IPS-18a (cell line): ENCODE measurements at regions not wholly inside any gene's neighbourhood (a gene's known extent, or its start where the extent isn't known, plus 50 kb on each side); places are given as distances from the start of the nearest gene placed in this dataset.

Source experiments
- H3K27ac ChIP-seq: one replicate; pipeline ENCODE4 v1.5.1; 2013; ENCODE audit warnings: low read length
- H3K27me3 ChIP-seq: one replicate; pipeline ENCODE4 v1.6.1; 2013; ENCODE audit warnings: mild to moderate bottlenecking, low read length; ENCODE audit not compliant: control insufficient read depth, insufficient read depth
- H3K36me3 ChIP-seq: one replicate; pipeline ENCODE4 v1.6.1; 2013; ENCODE audit warnings: low read depth, low read length; ENCODE audit not compliant: control insufficient read depth
- H3K4me1 ChIP-seq: one replicate; pipeline ENCODE4 v1.6.1; 2013; ENCODE audit warnings: low read depth, low read length; ENCODE audit not compliant: control insufficient read depth
- H3K4me3 ChIP-seq: one replicate; pipeline ENCODE4 v1.5.1; 2013; ENCODE audit warnings: low read length
- H3K9ac ChIP-seq: one replicate; pipeline ENCODE4 v1.6.1; 2013; ENCODE audit warnings: mild to moderate bottlenecking, low read length, moderate library complexity
- H3K9me3 ChIP-seq: one replicate; pipeline ENCODE4 v1.6.1; 2013; ENCODE audit warnings: low read depth, low read length; ENCODE audit not compliant: control insufficient read depth

- no peak overlapping the region for H3K9ac ChIP-seq
These were observed 137.7 kb upstream of the PFKP start for GRCh38 chr10:2929480-2930258.

GRCh38 chr10:2927958-2928840, 139.1 kb upstream of the PFKP start:
- Histone ChIP-seq H3K27ac (no peak overlapping the region), H3K4me3 (no peak overlapping the region), H3K36me3 (no peaks in the 10 kb centered on the region), H3K4me1 (peaks cover 20% of the 10 kb centered on the region), H3K27me3 (no peaks in the 10 kb centered on the region), H3K9me3 (no peaks in the 10 kb centered on the region), H3K9ac (no peak overlapping the region)

More at GRCh38 chr10:2929480-2930258, 137.7 kb upstream of the PFKP start:
- Histone ChIP-seq H3K4me1 (peaks cover 26% of the 10 kb centered on the region), H3K4me3 (no peak overlapping the region), H3K27ac (no peak overlapping the region), H3K36me3 (no peaks in the 10 kb centered on the region), H3K27me3 (no peaks in the 10 kb centered on the region), H3K9me3 (no peaks in the 10 kb centered on the region)

- Histone ChIP-seq H3K27ac (no peak overlapping the region), H3K9ac (no peak overlapping the region), H3K9me3 (no peaks in the 10 kb centered on the region), H3K4me1 (peaks cover 20% of the 10 kb centered on the region), H3K36me3 (no peaks in the 10 kb centered on the region), H3K27me3 (no peaks in the 10 kb centered on the region), H3K4me3 (no peak overlapping the region)
These were observed 140.3 kb upstream of the PFKP start for GRCh38 chr10:2926918-2927660.

GRCh38 chr10:2925631-2926030, 141.7 kb upstream of the PFKP start:
- H3K27me3 ChIP-seq, result no peaks in the 10 kb centered on the region
- H3K4me1 ChIP-seq, result peaks cover 20% of the 10 kb centered on the region
- H3K9me3 ChIP-seq, result no peaks in the 10 kb centered on the region
- no peak overlapping the region for H3K9ac ChIP-seq
- no peak overlapping the region for H3K27ac ChIP-seq
- H3K36me3 ChIP-seq, result no peaks in the 10 kb centered on the region
- H3K4me3 ChIP-seq, result no peak overlapping the region

- Histone ChIP-seq H3K9me3 (no peaks in the 10 kb centered on the region), H3K4me1 (peaks cover 11% of the 10 kb centered on the region), H3K27ac (no peak overlapping the region), H3K27me3 (no peaks in the 10 kb centered on the region), H3K36me3 (no peaks in the 10 kb centered on the region), H3K4me3 (no peak overlapping the region), H3K9ac (no peak overlapping the region)
These were observed 142.9 kb upstream of the PFKP start for GRCh38 chr10:2924431-2924830.

- no peaks in the 10 kb centered on the region for H3K27me3 ChIP-seq
- H3K27ac ChIP-seq, result no peak overlapping the region
- H3K4me3 ChIP-seq, result no peak overlapping the region
- no peak overlapping the region for H3K9ac ChIP-seq
- H3K4me1 ChIP-seq, result peaks cover 20% of the 10 kb centered on the region
- H3K9me3 ChIP-seq, result no peaks in the 10 kb centered on the region
- H3K36me3 ChIP-seq, result no peaks in the 10 kb centered on the region
These were observed 145.2 kb upstream of the PFKP start for GRCh38 chr10:2921956-2922680.

- Histone ChIP-seq H3K4me1 (peaks cover 20% of the 10 kb centered on the region), H3K27ac (no peak overlapping the region), H3K36me3 (no peaks in the 10 kb centered on the region), H3K9me3 (no peaks in the 10 kb centered on the region), H3K4me3 (no peak overlapping the region), H3K9ac (no peak overlapping the region), H3K27me3 (no peaks in the 10 kb centered on the region)
These were observed 146.7 kb upstream of the PFKP start for GRCh38 chr10:2920637-2921036.

GRCh38 chr10:2920168-2920567, 147.2 kb upstream of the PFKP start:
- no peak overlapping the region for H3K4me3 ChIP-seq
- no peaks in the 10 kb centered on the region for H3K27me3 ChIP-seq
- H3K4me1 ChIP-seq, result peaks cover 20% of the 10 kb centered on the region
- H3K9ac ChIP-seq, result no peak overlapping the region
- no peaks in the 10 kb centered on the region for H3K36me3 ChIP-seq
- no peak overlapping the region for H3K27ac ChIP-seq
- H3K9me3 ChIP-seq, result no peaks in the 10 kb centered on the region

- Histone ChIP-seq H3K4me3 (no peak overlapping the region), H3K27me3 (no peaks in the 10 kb centered on the region), H3K27ac (no peak overlapping the region), H3K9ac (no peak overlapping the region), H3K4me1 (peaks cover 20% of the 10 kb centered on the region), H3K36me3 (no peaks in the 10 kb centered on the region), H3K9me3 (no peaks in the 10 kb centered on the region)
These were observed 148.3 kb upstream of the PFKP start for GRCh38 chr10:2919016-2919415.

GRCh38 chr10:2918489-2918888, 148.9 kb upstream of the PFKP start:
- H3K9me3 ChIP-seq, result no peaks in the 10 kb centered on the region
- no peak overlapping the region for H3K4me3 ChIP-seq
- no peaks in the 10 kb centered on the region for H3K36me3 ChIP-seq
- no peaks in the 10 kb centered on the region for H3K27me3 ChIP-seq
- no peak overlapping the region for H3K27ac ChIP-seq
- H3K9ac ChIP-seq, result no peak overlapping the region
- H3K4me1 ChIP-seq, result peaks cover 20% of the 10 kb centered on the region

GRCh38 chr10:2917926-2918325, 149.4 kb upstream of the PFKP start:
- no peak overlapping the region for H3K27ac ChIP-seq
- peaks cover 20% of the 10 kb centered on the region for H3K4me1 ChIP-seq

More at GRCh38 chr10:2917926-2918325, 149.4 kb upstream of the PFKP start:
- Histone ChIP-seq H3K9me3 (no peaks in the 10 kb centered on the region), H3K4me3 (no peak overlapping the region), H3K36me3 (no peaks in the 10 kb centered on the region), H3K9ac (no peak overlapping the region), H3K27me3 (no peaks in the 10 kb centered on the region)
